ENCODE measurements at regions not wholly inside any gene's neighbourhood (a gene's known extent, or its start where the extent isn't known, plus 50 kb on each side); places are given as distances from the start of the nearest gene placed in this dataset.
"Not testable (repeated sequence)": the region's sequence is repeated elsewhere in the genome, so short reads cannot be mapped to it uniquely, and the experiment has no call there.

DNA sequence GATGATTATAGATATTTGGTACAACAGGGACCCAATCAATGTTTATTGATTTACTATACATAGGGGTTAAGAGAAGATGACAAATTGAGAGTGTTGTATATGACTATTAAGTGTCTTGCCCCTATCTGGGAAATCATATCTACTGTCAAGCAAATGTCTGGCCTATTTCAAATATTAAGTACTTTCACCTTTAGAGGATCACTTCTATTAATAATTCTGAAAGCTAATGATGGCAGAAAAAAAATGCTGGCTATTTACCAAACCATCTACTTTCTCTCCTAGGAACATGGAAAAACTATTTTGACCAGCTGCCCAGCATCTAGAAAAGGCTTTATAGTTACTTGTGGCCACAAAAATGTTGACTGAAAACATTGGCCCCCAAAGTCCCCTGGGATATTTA is 632.3 kb upstream of the ZNF385D start:
- no peak for DNase-seq (ENCODE audit: low read depth)
- TF ChIP-seq, protein P1, sequence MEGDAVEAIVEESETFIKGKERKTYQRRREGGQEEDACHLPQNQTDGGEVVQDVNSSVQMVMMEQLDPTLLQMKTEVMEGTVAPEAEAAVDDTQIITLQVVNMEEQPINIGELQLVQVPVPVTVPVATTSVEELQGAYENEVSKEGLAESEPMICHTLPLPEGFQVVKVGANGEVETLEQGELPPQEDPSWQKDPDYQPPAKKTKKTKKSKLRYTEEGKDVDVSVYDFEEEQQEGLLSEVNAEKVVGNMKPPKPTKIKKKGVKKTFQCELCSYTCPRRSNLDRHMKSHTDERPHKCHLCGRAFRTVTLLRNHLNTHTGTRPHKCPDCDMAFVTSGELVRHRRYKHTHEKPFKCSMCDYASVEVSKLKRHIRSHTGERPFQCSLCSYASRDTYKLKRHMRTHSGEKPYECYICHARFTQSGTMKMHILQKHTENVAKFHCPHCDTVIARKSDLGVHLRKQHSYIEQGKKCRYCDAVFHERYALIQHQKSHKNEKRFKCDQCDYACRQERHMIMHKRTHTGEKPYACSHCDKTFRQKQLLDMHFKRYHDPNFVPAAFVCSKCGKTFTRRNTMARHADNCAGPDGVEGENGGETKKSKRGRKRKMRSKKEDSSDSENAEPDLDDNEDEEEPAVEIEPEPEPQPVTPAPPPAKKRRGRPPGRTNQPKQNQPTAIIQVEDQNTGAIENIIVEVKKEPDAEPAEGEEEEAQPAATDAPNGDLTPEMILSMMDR (conservative IDR thresholded peaks at IDR 0.05; ENCODE audit: low read depth, low read length) = no peak

DNA sequence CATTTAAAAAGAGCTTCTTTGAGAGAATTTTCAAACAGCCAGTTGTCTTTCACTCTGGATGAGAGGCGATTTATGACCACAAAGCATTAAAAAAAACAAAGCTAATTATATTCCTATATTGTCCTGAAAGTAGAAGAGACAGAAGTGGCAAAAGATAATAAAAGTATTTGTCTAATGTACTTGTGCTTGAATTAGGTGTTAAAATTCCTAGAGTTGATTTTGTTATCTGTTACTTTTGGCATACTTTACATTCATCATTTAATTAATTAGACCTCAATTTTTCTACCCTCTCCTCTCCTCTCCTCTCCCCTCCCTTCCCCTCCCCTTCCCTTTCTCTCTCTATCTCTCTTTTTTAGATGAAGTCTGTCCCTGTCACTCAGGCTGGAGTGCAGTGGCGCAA is 635.1 kb upstream of the ZNF385D start:
- TF ChIP-seq, protein P1 (conservative IDR thresholded peaks at IDR 0.05; ENCODE audit: low read depth, low read length) = no peak

More for the DNA sequence above, 632.3 kb upstream of the ZNF385D start:
- H3K4me3 ChIP-seq (ENCODE audit: low read length) = no peak overlapping the region

DNA sequence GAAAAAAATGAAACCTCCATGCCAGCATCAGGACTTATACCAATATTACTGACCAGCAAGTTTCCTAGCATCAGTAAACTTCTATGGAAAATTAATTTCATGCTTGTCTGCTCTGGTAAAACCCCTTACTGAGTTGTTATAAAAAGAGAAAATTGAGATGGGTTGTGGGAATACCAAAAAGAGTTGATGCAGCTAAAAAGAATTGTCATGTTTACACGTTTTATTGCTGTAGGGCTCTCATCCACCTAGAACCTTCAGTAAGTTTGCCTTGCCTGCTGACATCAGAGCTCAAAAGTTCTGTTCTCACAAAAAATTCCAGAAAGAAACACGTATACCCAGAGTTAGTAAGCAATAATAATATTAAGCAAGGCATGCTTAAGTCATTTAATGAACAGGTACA is 641.3 kb upstream of the ZNF385D start:
- no peak for DNase-seq (ENCODE audit: low read depth)
- no peak overlapping the region for H3K4me3 ChIP-seq (ENCODE audit: low read length)
- TF ChIP-seq, protein P1 (conservative IDR thresholded peaks at IDR 0.05; ENCODE audit: low read depth, low read length) = no peak

More for the DNA sequence above, 635.1 kb upstream of the ZNF385D start:
- DNase-seq (ENCODE audit: low read depth) = no peak
- H3K4me3 ChIP-seq (ENCODE audit: low read length) = no peak overlapping the region

DNA sequence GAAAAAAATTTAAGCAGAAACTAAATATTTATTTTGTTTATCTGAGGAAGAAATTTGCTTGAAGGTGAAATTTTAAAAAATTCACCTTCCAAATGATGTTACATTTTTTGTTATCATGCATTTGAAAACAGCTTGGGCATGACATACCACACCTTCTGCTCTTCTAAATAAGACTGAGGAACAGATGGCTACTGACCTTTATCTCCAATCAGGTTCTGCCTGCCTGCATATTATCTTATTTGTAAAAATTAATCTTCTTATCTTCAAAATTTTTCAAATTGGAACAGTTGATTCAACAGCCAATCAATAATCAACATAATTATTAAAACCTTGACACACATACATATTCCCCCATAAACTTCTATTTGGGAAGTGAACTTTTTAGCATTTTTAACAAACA is 641.8 kb upstream of the ZNF385D start:
- H3K4me3 ChIP-seq (ENCODE audit: low read length) = no peak overlapping the region
- TF ChIP-seq, protein P1 (conservative IDR thresholded peaks at IDR 0.05; ENCODE audit: low read depth, low read length) = no peak
- DNase-seq (ENCODE audit: low read depth) = no peak

DNA sequence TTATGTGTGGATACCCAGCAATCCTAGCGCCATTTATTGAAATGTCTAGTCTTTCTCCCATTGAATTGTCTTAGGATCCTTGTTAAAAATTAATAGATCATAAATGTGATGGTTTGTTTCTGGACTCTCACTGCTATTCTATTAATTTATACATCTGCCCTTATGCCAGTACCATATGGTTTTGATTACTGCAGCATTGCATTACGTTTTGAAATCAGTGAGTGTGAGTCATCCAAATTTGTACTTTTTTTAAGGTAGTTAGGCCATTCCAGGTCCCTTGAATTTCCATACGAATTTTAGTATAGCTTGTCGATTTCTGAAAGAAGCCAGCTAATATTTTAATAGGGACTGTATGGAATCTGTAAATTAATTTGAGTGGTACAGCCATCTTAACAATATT is 648.6 kb upstream of the ZNF385D start:
- TF ChIP-seq, protein P1 (conservative IDR thresholded peaks at IDR 0.05; ENCODE audit: low read depth, low read length) = no peak
- no peak overlapping the region for H3K4me3 ChIP-seq (ENCODE audit: low read length)
- no peak for DNase-seq (ENCODE audit: low read depth)

DNA sequence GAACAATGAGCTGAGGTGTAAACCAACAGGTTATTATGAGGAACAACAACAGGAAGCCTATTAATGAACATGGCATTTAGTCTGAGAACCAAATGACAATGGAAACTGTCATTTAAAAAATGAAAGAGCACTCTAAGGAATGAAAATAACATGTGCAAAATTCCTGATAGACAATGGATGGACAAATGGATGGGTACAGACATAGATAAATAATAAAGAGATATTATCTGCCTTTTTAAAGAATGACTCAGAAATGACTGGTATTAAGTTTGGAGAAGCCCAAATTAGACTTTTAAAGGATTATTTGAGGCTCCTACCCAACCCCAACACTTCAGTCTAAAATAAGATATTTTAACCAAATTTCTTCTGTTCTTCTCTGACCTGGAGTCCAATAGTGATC is 650.5 kb upstream of the ZNF385D start:
- TF ChIP-seq, protein P1 (conservative IDR thresholded peaks at IDR 0.05; ENCODE audit: low read depth, low read length) = no peak
- no peak overlapping the region for H3K4me3 ChIP-seq (ENCODE audit: low read length)
- DNase-seq (ENCODE audit: low read depth) = no peak

DNA sequence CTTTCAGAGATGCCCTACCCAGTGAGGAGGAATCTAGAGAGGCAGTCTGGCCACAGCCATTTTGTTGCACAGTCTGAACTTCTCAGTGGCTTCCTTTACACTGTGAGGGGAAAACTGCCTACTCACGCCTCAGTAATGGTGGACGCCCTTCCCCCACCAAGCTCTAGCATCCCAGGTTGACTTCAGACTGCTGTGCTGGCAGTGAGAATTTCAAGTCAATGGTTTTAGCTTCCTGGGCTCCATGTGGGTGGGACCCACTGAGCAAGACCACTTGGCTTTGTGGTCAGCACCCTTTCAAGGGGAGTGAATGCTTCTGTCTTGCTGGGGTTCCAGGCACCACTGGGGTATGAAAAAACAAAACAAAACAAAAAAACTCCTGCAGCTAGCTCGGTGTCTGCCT is 663.2 kb upstream of the ZNF385D start:
- no peak for DNase-seq (ENCODE audit: low read depth)
- H3K4me3 ChIP-seq (ENCODE audit: low read length) = no peak overlapping the region
- TF ChIP-seq, protein P1 (conservative IDR thresholded peaks at IDR 0.05; ENCODE audit: low read depth, low read length) = no peak

DNA sequence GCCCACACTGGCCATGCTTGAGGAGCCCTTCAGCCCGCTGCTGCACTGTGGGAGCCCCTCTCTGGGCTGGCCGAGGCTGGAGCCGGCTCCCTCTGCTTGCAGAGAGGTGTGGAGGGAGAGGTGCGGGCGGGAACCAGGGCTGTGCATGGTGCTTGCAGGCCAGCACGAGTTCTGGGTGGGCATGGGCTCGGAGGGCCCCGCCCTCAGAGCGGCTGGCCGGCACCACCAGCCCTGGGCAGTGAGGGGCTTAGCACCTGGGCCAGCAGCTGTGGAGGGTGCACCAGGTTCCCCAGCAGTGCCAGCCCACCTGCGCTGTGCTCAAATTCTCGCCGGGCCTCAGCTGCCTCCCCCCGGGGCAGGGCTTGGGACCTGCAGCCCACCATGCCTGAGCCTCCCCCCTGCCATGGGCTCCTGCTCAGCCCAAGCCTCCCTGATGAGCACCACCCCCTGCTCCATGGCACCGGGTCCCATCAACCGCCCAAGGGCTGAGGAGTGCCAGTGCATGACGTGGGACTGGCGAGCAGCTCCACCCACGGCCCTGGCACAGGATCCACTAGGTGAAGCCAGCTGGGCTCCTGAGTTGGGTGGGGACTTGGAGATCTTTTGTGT is 665.9 kb upstream of the ZNF385D start:
- not testable (repeated sequence) for H3K4me3 ChIP-seq (ENCODE audit: low read length); DNase-seq (ENCODE audit: low read depth)
